ENCODE measurements at regions not wholly inside any gene's neighbourhood (a gene's known extent, or its start where the extent isn't known, plus 50 kb on each side); places are given as distances from the start of the nearest gene placed in this dataset.
A peak's percentile ranks its signal among the peaks of the same experiment; 100 is the strongest.

DNA sequence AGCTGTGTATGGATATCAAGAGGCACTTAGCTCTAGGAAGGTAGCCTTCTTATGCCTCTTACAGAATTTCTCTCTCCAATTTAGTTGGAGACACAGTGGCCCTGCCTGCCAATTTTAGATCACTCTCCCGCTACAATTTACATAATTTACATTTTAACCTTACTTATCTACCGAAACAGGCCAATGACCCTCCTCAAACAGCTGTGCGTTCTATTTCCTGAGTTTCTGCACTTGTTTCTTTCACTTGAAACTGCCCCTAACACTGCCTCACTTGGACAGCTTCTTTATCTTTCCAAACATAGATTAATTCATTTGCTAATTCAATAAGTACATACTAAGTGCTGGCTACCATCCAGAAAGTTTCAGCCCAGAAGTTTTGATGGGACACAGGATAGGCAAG lies 52.9 kb upstream of the HDDC2 start:
- Histone ChIP-seq H4K20me1 (ENCODE audit: control insufficient read depth, insufficient read depth, low read length, poor library complexity, severe bottlenecking) (no peaks in the 10 kb centered on the region), H3K79me2 (ENCODE audit: control insufficient read depth, insufficient read depth, low read length) (no peaks in the 10 kb centered on the region), H2AFZ (ENCODE audit: insufficient read depth, low read depth, low read length, poor library complexity, severe bottlenecking) (no peak overlapping the region), H3K27ac (ENCODE audit: low read length in 2 of 2) (no peak overlapping the region), H3K4me3 (ENCODE audit: control extremely low read depth in 1 of 5, extremely low read depth in 1 of 5, insufficient read depth in 1 of 5, low read depth in 2 of 5, low read length in 4 of 5) (no peak overlapping the region), H3K27me3 (replicated peaks in 1 of 4; ENCODE audit: control extremely low read depth in 1 of 4, control insufficient read depth in 3 of 4, insufficient read depth in 4 of 4, low read length in 3 of 4) (peaks cover 0 to 3% (median 2%) of the 10 kb centered on the region in 4 experiments), H3K4me2 (replicated peaks; ENCODE audit: low read depth, low read length, poor library complexity, severe bottlenecking) (no peak overlapping the region), H3K9me3 (ENCODE audit: control extremely low read depth in 1 of 3, control insufficient read depth in 2 of 3, insufficient read depth in 1 of 3, low read length in 2 of 3) (no peaks in the 10 kb centered on the region), H3K9ac (ENCODE audit: low read length) (no peak overlapping the region), H3K36me3 (replicated peaks in 1 of 2; ENCODE audit: control extremely low read depth in 1 of 2, control insufficient read depth in 1 of 2, extremely low read depth in 1 of 2, insufficient read depth in 2 of 2, low read length in 1 of 2) (no peaks in the 10 kb centered on the region), H3K4me1 (ENCODE audit: control insufficient read depth in 2 of 2, insufficient read depth in 2 of 2, low read length in 2 of 2) (peaks cover 11 to 13% of the 10 kb centered on the region in 2 donors)
- no peaks in the 10 kb centered on the region for H3K9me3 Mint-ChIP-seq (ENCODE audit: insufficient read depth)
- intact Hi-C loops (cut with micrococcal nuclease) = no loop called here
- H3K4me1 Mint-ChIP-seq = peaks cover 16% of the 10 kb centered on the region
- ATAC-seq (ENCODE audit: low read depth) (no peak), DNase-seq (no peak)
- H3K27ac Mint-ChIP-seq = no peak overlapping the region
- ChIA-PET CTCF (no interaction called here), POLR2A (no interaction called here)
- peaks cover 5% of the 10 kb centered on the region for H3K27me3 Mint-ChIP-seq
- WGBS (ENCODE audit: insufficient coverage) = 37% methylated on average over 3 of the region's 3 CpGs
- TF ChIP-seq CTCF (IDR thresholded peaks at IDR 0.05) = no peak
- no peak for TF ChIP-seq EZH2 (IDR thresholded peaks at IDR 0.05; ENCODE audit: borderline replicate concordance, insufficient read depth, low read depth, low read length, poor library complexity, severe bottlenecking)
- H3K4me3 Mint-ChIP-seq = no peak overlapping the region

DNA sequence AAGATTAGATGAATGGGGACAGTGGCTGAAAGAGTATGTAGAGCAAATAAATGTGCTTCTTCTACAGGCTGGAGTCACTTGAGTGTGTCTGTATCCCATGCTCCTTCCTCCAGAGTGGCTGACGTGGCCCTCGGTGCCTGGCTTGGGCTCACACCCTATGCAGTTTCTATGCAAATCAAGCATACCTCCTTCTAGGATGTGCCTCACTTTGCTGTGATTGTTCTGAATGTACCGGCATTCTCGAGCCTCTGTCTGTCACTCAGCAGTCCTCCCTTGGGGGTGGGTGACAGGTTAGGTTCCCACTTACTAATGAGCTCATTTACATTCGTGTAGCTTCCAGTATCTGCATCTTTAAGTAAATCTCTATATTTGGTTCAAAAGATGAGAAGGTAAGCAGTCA lies 55.1 kb upstream of the HDDC2 start:
- Histone ChIP-seq H3K4me2 (replicated peaks; ENCODE audit: low read depth, low read length, poor library complexity, severe bottlenecking) (no peak overlapping the region), H3K9ac (ENCODE audit: low read length) (no peak overlapping the region), H3K4me1 (ENCODE audit: control insufficient read depth in 2 of 2, insufficient read depth in 2 of 2, low read length in 2 of 2) (peaks cover 11 to 13% of the 10 kb centered on the region in 2 donors), H3K4me3 (ENCODE audit: control extremely low read depth in 1 of 5, extremely low read depth in 1 of 5, insufficient read depth in 1 of 5, low read depth in 2 of 5, low read length in 4 of 5) (no peak overlapping the region), H3K79me2 (ENCODE audit: control insufficient read depth, insufficient read depth, low read length) (no peaks in the 10 kb centered on the region), H4K20me1 (ENCODE audit: control insufficient read depth, insufficient read depth, low read length, poor library complexity, severe bottlenecking) (no peaks in the 10 kb centered on the region), H2AFZ (ENCODE audit: insufficient read depth, low read depth, low read length, poor library complexity, severe bottlenecking) (peak overlapping the region; percentile 38), H3K36me3 (replicated peaks in 1 of 2; ENCODE audit: control extremely low read depth in 1 of 2, control insufficient read depth in 1 of 2, extremely low read depth in 1 of 2, insufficient read depth in 2 of 2, low read length in 1 of 2) (no peaks in the 10 kb centered on the region), H3K9me3 (ENCODE audit: control extremely low read depth in 1 of 3, control insufficient read depth in 2 of 3, insufficient read depth in 1 of 3, low read length in 2 of 3) (no peaks in the 10 kb centered on the region), H3K27me3 (replicated peaks in 1 of 4; ENCODE audit: control extremely low read depth in 1 of 4, control insufficient read depth in 3 of 4, insufficient read depth in 4 of 4, low read length in 3 of 4) (peaks cover 0 to 9% (median 3%) of the 10 kb centered on the region in 4 experiments), H3K27ac (ENCODE audit: low read length in 2 of 2) (no peak overlapping the region)
- DNase-seq (no peak), ATAC-seq (ENCODE audit: low read depth) (no peak)
- Mint-ChIP-seq H3K27me3 (peaks cover 13% of the 10 kb centered on the region), H3K9me3 (ENCODE audit: insufficient read depth) (no peaks in the 10 kb centered on the region), H3K4me1 (peaks cover 16% of the 10 kb centered on the region), H3K27ac (no peak overlapping the region), H3K4me3 (no peak overlapping the region)
- intact Hi-C loops (cut with micrococcal nuclease) = no loop called here
- POLR2A ChIA-PET = no interaction called here
- 25% methylated on average over 2 of the region's 5 CpGs for WGBS (ENCODE audit: insufficient coverage)
- CTCF ChIA-PET = no interaction called here
- TF ChIP-seq CTCF (IDR thresholded peaks at IDR 0.05) = no peak
- TF ChIP-seq EZH2 (IDR thresholded peaks at IDR 0.05; ENCODE audit: borderline replicate concordance, insufficient read depth, low read depth, low read length, poor library complexity, severe bottlenecking) = no peak
